ENCODE measurements at regions not wholly inside any gene's neighbourhood (a gene's known extent, or its start where the extent isn't known, plus 50 kb on each side); places are given as distances from the start of the nearest gene placed in this dataset.

DNA sequence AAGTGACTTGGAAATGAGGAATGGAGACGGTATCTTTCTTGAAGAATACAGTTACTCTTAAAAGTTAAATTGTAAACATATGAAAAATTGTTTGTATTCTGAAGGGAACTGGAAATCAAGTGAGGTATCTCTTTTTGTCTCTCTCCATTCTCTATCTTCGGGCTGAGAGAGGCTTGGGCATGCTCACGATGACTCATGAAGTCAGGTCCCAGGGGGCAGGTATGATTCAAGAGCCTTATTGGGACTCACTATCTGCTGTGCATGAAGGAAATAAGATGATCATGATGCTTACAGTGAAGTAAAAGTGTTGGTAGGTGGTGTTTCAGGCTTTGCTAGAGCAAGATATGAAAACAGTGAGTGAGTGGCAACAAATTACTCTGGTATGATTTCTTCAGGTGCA lies 200.4 kb upstream of the PITX2 start:
- DNase-seq (ENCODE audit: insufficient read length, low spot score) (no peak), FAIRE-seq (no peak)
- TF ChIP-seq, protein P1, sequence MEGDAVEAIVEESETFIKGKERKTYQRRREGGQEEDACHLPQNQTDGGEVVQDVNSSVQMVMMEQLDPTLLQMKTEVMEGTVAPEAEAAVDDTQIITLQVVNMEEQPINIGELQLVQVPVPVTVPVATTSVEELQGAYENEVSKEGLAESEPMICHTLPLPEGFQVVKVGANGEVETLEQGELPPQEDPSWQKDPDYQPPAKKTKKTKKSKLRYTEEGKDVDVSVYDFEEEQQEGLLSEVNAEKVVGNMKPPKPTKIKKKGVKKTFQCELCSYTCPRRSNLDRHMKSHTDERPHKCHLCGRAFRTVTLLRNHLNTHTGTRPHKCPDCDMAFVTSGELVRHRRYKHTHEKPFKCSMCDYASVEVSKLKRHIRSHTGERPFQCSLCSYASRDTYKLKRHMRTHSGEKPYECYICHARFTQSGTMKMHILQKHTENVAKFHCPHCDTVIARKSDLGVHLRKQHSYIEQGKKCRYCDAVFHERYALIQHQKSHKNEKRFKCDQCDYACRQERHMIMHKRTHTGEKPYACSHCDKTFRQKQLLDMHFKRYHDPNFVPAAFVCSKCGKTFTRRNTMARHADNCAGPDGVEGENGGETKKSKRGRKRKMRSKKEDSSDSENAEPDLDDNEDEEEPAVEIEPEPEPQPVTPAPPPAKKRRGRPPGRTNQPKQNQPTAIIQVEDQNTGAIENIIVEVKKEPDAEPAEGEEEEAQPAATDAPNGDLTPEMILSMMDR (IDR thresholded peaks at IDR 0.05; ENCODE audit: insufficient read depth, missing control alignments), result no peak

DNA sequence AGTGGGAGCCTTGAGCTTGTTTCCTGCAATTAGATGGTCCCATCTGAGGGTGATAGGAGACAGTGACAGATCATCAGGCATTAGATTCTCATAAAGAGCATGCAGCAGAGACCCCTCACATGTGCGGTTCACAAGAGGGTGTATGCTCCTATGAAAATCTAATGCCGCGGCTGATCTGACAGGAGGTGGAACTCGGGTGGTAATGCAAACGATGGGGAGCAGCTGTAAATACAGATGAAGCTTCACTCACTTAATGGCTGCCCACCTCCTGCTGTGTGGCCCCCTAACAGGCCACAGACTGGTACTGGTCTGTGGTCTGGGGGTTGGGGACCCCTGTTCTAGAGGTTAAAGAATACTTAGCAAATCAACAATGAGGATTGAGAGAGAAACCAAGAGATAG lies 201.5 kb upstream of the PITX2 start:
- DNase-seq (ENCODE audit: insufficient read length, low spot score) (no peak), FAIRE-seq (no peak)
- TF ChIP-seq, protein P1 (IDR thresholded peaks at IDR 0.05; ENCODE audit: insufficient read depth, missing control alignments), result no peak

DNA sequence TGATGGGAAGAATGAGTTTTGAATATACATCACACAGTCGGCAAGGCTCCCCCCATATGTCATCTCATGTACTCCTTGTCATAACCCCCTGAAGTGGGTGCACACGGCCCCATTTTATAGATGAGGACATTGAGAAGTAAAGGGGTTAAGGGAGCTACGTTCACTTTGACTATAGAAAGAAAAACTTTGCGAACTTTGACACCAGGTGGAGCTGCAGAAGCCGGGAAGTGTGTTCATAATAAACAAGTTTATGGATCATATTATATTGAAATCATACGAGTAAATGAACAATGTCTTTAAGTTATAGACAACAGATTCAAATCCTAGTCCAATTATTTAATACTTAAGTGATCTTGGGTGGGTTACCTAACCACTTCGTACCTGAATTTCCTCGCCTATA lies 203.8 kb upstream of the PITX2 start:
- DNase-seq (ENCODE audit: insufficient read length, low spot score) (no peak), FAIRE-seq (no peak)
- TF ChIP-seq, protein P1 (IDR thresholded peaks at IDR 0.05; ENCODE audit: insufficient read depth, missing control alignments), result no peak

DNA sequence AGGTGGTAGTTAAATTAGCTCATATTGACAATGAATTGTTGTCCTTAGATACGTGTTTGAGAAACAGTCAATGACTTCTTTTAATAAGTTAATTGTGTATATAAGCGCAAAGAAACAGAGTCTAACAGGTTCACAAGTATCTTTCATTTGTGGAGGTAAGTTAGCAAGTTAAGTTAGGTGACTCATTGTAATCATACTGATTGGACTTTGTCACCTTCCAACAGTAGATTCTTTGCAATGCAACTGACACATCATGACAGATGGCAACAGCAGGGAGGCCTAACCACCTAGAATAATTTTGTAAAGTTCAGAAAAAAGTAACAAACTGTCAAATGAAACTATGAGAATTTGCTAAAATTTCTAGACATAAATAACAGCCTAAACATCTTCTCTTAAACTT lies 207.6 kb upstream of the PITX2 start:
- no peak for FAIRE-seq

DNA sequence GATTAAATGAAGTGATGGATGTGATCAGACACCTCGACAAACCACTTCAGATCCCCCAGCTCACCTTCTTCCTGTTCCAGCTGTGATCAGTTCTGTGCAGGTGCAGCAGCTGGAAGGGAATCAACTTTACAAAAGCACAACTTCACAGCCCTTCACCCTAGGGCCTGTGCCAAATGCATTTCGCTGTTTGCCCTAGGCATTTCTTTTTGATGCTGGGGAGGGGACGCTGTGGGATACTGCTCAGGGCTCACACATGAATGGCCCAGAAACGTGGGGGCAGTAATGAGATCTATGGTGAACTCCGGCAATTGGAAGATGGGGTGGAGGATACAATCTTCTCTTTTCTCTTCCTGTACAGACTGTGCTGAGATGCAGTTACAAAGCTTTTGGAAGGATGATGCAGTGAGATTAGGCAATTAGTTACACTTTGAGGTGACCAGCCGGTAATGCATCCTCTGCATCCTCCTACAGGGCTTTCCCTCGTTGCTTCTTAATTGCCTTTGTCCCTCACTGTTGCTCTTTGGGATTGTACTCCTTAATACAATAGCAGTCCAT lies 215.1 kb upstream of the PITX2 start:
- FAIRE-seq, result no peak
- TF ChIP-seq, protein P1 (IDR thresholded peaks at IDR 0.05; ENCODE audit: insufficient read depth, missing control alignments), result no peak
- no peak for DNase-seq (ENCODE audit: insufficient read length, low spot score)

More for the DNA sequence above, 207.6 kb upstream of the PITX2 start:
- TF ChIP-seq, protein P1 (IDR thresholded peaks at IDR 0.05; ENCODE audit: insufficient read depth, missing control alignments), result no peak
- no peak for DNase-seq (ENCODE audit: insufficient read length, low spot score)

DNA sequence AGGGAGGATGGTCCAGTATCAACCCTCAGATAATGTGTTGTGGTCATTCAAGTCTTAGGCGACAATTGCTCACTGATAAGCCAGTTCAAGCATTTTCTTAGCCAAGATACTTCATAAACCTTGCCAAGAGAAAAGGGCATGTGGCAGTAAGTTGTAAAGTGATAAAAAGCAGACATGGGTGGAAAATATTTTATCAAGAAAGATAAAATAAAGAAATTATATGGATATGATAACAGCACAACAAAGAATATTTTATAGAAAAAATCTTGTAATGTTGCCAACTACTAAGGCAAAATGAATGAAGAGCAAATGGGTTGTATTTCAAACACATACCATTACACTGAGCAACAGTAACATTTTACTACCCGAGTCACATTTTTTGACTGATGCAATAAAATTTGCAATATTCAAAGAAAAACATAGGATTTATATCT lies 217.4 kb upstream of the PITX2 start:
- TF ChIP-seq, protein P1 (IDR thresholded peaks at IDR 0.05; ENCODE audit: insufficient read depth, missing control alignments), result no peak
- DNase-seq (ENCODE audit: insufficient read length, low spot score), result no peak
- no peak for FAIRE-seq

DNA sequence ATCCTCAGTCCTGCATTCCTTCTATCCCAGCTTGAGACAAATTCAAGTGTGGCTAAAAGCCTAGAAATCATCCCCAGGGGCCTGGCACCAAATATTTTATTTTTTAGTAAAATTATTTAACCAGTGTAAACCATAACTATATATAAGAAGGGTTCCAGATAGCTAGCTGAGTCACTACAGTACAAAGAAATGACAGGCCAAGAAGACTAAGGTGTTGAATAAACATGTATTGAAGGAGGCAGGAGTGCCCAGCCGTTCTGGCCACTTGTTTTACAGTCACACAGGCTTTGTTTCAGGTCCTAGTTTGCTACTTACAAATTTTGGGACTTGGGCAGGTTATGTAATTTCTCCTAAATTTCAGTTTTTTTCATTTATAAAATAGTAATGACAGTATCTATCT lies 225.9 kb upstream of the PITX2 start:
- FAIRE-seq, result no peak
- DNase-seq (ENCODE audit: insufficient read length, low spot score), result no peak
- TF ChIP-seq, protein P1 (IDR thresholded peaks at IDR 0.05; ENCODE audit: insufficient read depth, missing control alignments), result no peak
